HepG2 (cell line): ENCODE measurements at regions not wholly inside any gene's neighbourhood (a gene's known extent, or its start where the extent isn't known, plus 50 kb on each side); places are given as distances from the start of the nearest gene placed in this dataset.

Source experiments
- ATAC-seq: fragments of 200-7000 bp; cut with Tn5 transposase; 3 replicates; pipeline ENCODE4 v1.9.1; 2020; ENCODE audit warnings: mild to moderate bottlenecking, moderate library complexity
- BruUV-seq: library from RNA; stranded (reverse); fragments of 400-500 nt; replicated peaks from 2 replicates; lab custom pipeline; 2021; lab: Mats Ljungman, UMichigan
- CTCF ChIA-PET: fragments of 300-600 bp; formaldehyde crosslinking; extraction: SDS; loops from one replicate; lab custom pipeline; 2021; ENCODE audit warnings: low total read pairs, inconsistent platforms, low intra/inter-chr PET ratio; lab: Yijun Ruan, JAX
- POLR2A ChIA-PET: fragments of 350-600 bp; sonication (Branson Sonifier 250); formaldehyde crosslinking; loops from one replicate; lab custom pipeline; 2020; ENCODE audit warnings: antibody characterized with exemption, inconsistent platforms; lab: Yijun Ruan, JAX
- DNase-seq: peaks from one replicate; pipeline ENCODE4 v3.0.0-alpha.2; 2015; ENCODE audit warnings: low spot score
- FAIRE-seq: peaks from 3 replicates; lab custom pipeline; 2011; peaks lifted over from hg19 to GRCh38; lab: Jason Lieb, UNC
- H2AFZ ChIP-seq: one replicate; pipeline ENCODE4 v1.6.1; 2011; ENCODE audit warnings: low read length, inconsistent platforms
- H3K27ac ChIP-seq: fragments of 300-600 bp; 3 replicates; pipeline ENCODE4 v1.8.0; 2011; ENCODE audit warnings: mixed run types, mild to moderate bottlenecking, mixed read lengths, low read length, inconsistent platforms; ENCODE audit not compliant: insufficient read depth; ENCODE audit errors: extremely low read length
- H3K27me3 ChIP-seq, 2 experiments: fragments of 200-600 bp in 1 of 2; 2 replicates in 1 of 2; 3 replicates in 1 of 2; pipeline versions ENCODE4 v1.6.0 to v1.8.0; 2011; ENCODE audit warnings: low read length in 2 of 2, mild to moderate bottlenecking in 2 of 2, moderate library complexity in 2 of 2, inconsistent platforms in 1 of 2; ENCODE audit not compliant: insufficient read depth in 2 of 2, control insufficient read depth in 1 of 2
- H3K36me3 ChIP-seq, 2 experiments: fragments of 200-600 bp in 1 of 2; replicated peaks in 1 of 2; 2 replicates in 1 of 2; 3 replicates in 1 of 2; pipeline versions ENCODE4 v1.5.1 to v1.8.0; 2011; ENCODE audit warnings: low read length in 2 of 2, inconsistent platforms in 1 of 2; ENCODE audit not compliant: insufficient read depth in 2 of 2, control insufficient read depth in 1 of 2
- H3K4me1 ChIP-seq: 2 replicates; pipeline ENCODE4 v1.5.1; 2012; ENCODE audit warnings: low read length, inconsistent platforms; ENCODE audit not compliant: insufficient read depth
- H3K4me2 ChIP-seq: 2 replicates; pipeline ENCODE4 v1.6.0; 2011; ENCODE audit warnings: low read depth, low read length, inconsistent platforms
- H3K4me3 ChIP-seq, 3 experiments: fragments of 200-600 bp in 1 of 3; sonication (generic), shearing (Covaris generic) in 1 of 3; replicated peaks in 1 of 3; 2 replicates each; pipeline ENCODE4 v1.5.1; 2011 to 2016; ENCODE audit warnings: low read length in 3 of 3, inconsistent platforms in 2 of 3, low read depth in 2 of 3, mild to moderate bottlenecking in 2 of 3, control low read depth in 1 of 3, mixed read lengths in 1 of 3; ENCODE audit not compliant: insufficient read depth in 1 of 3
- H3K79me2 ChIP-seq: one replicate; pipeline ENCODE4 v1.6.1; 2011; ENCODE audit warnings: low read length, inconsistent platforms; ENCODE audit not compliant: insufficient read depth
- H3K9ac ChIP-seq: 2 replicates; pipeline ENCODE4 v1.6.0; 2011; ENCODE audit warnings: mild to moderate bottlenecking, low read depth, low read length, inconsistent platforms; ENCODE audit not compliant: insufficient read depth
- H3K9me3 ChIP-seq: 2 replicates; pipeline ENCODE4 v1.5.1; 2012; ENCODE audit warnings: mild to moderate bottlenecking, low read length
- H4K20me1 ChIP-seq: 2 replicates; pipeline ENCODE4 v1.6.0; 2011; ENCODE audit warnings: inconsistent platforms, mild to moderate bottlenecking, low read length, moderate library complexity; ENCODE audit not compliant: insufficient read depth
- DR1 ChIP-seq: sonication (generic); formaldehyde crosslinking; IDR thresholded peaks from 2 replicates; pipeline ENCODE4 v1.8.0; 2021; ENCODE audit warnings: mild to moderate bottlenecking, missing genetic modification reagents, inconsistent platforms
- GABPB1 ChIP-seq: IDR thresholded peaks from 2 replicates; pipeline ENCODE4 v1.6.1; 2016; ENCODE audit warnings: mild to moderate bottlenecking, missing genetic modification reagents, moderate library complexity, missing compliant biosample characterization
- NR1H2 ChIP-seq: sonication (generic); formaldehyde crosslinking; IDR thresholded peaks from 2 replicates; pipeline ENCODE4 v1.8.1; 2022; ENCODE audit warnings: low read depth, missing genetic modification reagents, borderline replicate concordance
- ZSCAN30 ChIP-seq: sonication (generic); formaldehyde crosslinking; IDR thresholded peaks from 2 replicates; pipeline ENCODE4 v1.5.0; 2020; ENCODE audit warnings: mild to moderate bottlenecking, missing genetic modification reagents
- WGBS: methylation state at CpG from one replicate; pipeline ENCODE4 v1.1.6; 2017; ENCODE audit warnings: low lambda C conversion rate; 5-methylcytosine and 5-hydroxymethylcytosine counted together
- in situ Hi-C: cut with HindIII; loops from 2 replicates; pipeline ENCODE4 v1.10.0; 2017; ENCODE audit warnings: low pct_unique_long_range_greater_than_20kb; ENCODE audit not compliant: extremely low pct_ligation_motif_present
- intact Hi-C: fragments of 100-400 bp; cut with micrococcal nuclease; formaldehyde crosslinking; loops from one replicate; pipeline ENCODE4 v1.10.0; 2022; ENCODE audit not compliant: unreplicated experiment
- TF ChIP-seq, protein P1 (sequence below): sonication (generic); formaldehyde crosslinking; IDR thresholded peaks from 2 replicates; pipeline ENCODE4 v1.8.0; 2022; ENCODE audit warnings: missing genetic modification reagents, mild to moderate bottlenecking, borderline replicate concordance
- TF ChIP-seq, protein P2 (sequence below), 2 experiments: sonication (generic) in 1 of 2; formaldehyde crosslinking in 1 of 2; IDR thresholded peaks; 2 replicates each; pipeline versions ENCODE4 v1.4.0 to v1.6.1; 2016 to 2020; ENCODE audit warnings: borderline replicate concordance in 1 of 2, low read depth in 1 of 2, mild to moderate bottlenecking in 1 of 2, missing genetic modification reagents in 1 of 2

DNA sequence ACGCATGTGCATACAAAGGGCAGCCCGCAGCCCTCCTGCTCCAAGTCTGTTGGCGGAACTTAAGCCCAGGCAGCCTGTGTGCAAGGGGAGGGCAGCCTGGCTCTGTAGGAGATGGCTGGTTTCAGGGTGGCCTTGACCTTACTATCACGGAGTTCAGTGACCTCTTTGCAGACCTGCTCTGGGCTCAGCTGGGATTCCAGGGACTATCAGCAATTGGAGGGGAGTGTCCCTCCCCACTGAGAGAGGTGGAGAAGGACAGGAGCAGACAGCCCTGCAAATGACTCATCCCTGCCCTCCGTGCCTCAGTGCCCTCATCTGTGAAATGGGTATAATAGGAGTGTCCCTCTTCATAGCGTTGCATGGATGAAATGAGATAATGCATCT, 66.2 kb upstream of the DLK1 start (continued):
- TF ChIP-seq, protein P1, sequence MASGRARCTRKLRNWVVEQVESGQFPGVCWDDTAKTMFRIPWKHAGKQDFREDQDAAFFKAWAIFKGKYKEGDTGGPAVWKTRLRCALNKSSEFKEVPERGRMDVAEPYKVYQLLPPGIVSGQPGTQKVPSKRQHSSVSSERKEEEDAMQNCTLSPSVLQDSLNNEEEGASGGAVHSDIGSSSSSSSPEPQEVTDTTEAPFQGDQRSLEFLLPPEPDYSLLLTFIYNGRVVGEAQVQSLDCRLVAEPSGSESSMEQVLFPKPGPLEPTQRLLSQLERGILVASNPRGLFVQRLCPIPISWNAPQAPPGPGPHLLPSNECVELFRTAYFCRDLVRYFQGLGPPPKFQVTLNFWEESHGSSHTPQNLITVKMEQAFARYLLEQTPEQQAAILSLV (CRISPR knock-in tag) = no peak
- TF ChIP-seq GABPB1 = no peak
- no peak for TF ChIP-seq NR1H2 (CRISPR knock-in tag)
- TF ChIP-seq DR1 (CRISPR knock-in tag) = no peak

DNA sequence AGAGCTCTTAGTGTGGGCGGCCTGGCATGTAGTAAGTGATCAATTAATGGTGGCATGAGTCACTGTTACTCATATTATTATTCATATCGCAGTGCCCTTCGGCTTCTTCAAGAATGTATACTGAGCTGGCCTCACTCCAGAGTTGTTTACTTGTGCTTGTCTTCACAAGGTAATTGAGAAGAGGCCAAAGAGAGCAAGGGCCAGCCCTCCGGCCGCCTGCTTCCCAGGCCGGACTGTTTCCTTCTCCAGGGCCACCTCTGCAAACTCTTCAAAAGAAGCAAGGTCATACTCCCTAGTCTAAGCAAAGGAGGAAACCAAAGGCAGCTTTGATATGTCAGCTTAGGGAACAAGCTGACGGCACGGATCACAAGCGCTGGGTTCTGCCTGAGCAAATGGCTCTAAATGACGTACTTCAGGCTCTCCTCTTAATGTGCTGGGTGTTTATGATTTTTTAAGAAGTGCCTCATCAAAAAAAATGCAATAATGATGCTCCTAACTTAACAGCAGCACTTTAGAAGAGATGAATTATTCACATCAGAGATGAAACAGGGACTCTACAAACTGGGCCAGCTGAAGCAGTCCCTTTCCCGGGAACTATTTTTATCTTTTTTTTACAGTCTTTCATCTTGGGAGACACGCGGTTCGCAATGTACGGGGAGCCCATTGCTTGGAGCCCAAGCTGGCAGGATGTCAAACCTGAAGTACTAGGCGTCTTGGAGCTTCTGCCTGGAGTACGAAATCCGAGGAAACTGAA, 65.6 kb upstream of the DLK1 start:
- Histone ChIP-seq H3K9ac (no peak overlapping the region), H3K4me2 (no peak overlapping the region), H3K9me3 (no peaks in the 10 kb centered on the region), H3K27ac (no peak overlapping the region), H2AFZ (no peak overlapping the region), H3K36me3 (no peaks in the 10 kb centered on the region), H3K4me1 (peaks cover 84% of the 10 kb centered on the region), H3K79me2 (no peaks in the 10 kb centered on the region), H3K27me3 (0 out of 5 replicates have a peak, but pooled peaks cover 0 to 2% of the 10 kb centered on the region in 2 experiments), H4K20me1 (no peaks in the 10 kb centered on the region), H3K4me3 (no peak overlapping the region)
- FAIRE-seq (no peak), DNase-seq (no peak), ATAC-seq (no peak)
- BruUV-seq = no TSS peak
- TF ChIP-seq, protein P2, sequence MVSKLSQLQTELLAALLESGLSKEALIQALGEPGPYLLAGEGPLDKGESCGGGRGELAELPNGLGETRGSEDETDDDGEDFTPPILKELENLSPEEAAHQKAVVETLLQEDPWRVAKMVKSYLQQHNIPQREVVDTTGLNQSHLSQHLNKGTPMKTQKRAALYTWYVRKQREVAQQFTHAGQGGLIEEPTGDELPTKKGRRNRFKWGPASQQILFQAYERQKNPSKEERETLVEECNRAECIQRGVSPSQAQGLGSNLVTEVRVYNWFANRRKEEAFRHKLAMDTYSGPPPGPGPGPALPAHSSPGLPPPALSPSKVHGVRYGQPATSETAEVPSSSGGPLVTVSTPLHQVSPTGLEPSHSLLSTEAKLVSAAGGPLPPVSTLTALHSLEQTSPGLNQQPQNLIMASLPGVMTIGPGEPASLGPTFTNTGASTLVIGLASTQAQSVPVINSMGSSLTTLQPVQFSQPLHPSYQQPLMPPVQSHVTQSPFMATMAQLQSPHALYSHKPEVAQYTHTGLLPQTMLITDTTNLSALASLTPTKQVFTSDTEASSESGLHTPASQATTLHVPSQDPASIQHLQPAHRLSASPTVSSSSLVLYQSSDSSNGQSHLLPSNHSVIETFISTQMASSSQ (IDR thresholded peaks at IDR 0.05; ENCODE audit: low read depth) = no peak
- TF ChIP-seq, protein P2 (CRISPR knock-in tag; IDR thresholded peaks at IDR 0.05; ENCODE audit: borderline replicate concordance) = 0 out of 2 replicates have a peak, but pooled peaks have one; percentile 13
- TF ChIP-seq ZSCAN30 = no peak
- WGBS = 94% methylated on average over 18 of the region's 18 CpGs
- ChIA-PET CTCF (no interaction called here), POLR2A (interaction anchor here (0.7 kb wide), 1 partner anchor 156 kb away, joined by 3 read pairs; no protein-coding TSS in a partner anchor)
- intact Hi-C loops = loop anchor here (10.0 kb wide), 2 partner anchors 154 to 974 kb away; no protein-coding TSS in a partner anchor
- in situ Hi-C loops = loop anchor here (10.0 kb wide), 1 partner anchor 154 kb away; no protein-coding TSS in a partner anchor
